ENCODE measurements at regions not wholly inside any gene's neighbourhood (a gene's known extent, or its start where the extent isn't known, plus 50 kb on each side); places are given as distances from the start of the nearest gene placed in this dataset.

DNA sequence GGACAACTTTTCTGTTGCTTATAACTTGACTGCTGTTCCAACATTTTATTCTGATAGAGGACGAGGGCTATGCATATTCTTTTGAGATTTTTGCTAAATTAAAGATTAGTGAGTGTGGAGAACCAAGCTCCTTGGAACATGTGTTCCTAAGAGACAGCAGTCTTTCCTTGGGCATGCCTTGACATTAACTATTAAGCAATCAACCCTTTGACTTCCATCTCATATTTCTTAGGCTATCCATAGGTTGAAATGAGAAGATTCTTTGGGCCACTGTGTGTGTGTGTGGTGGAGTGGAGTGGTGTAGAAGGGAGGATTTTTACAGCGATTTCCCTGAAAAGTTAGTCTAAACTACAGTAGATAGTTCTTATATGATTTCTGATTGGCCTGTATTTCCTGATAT is 127.4 kb upstream of the POF1B start:
- no CpG with 5 or more reads among the region's 2 CpGs for WGBS (ENCODE audit: insufficient coverage)
- no peaks in the 10 kb centered on the region for H3K4me1 ChIP-seq (ENCODE audit: control insufficient read depth in 1 of 2, insufficient read depth in 2 of 2, low read length in 2 of 2)
- no peaks in the 10 kb centered on the region for H3K9me3 ChIP-seq (replicated peaks in 1 of 2; ENCODE audit: control insufficient read depth in 1 of 2, insufficient read depth in 1 of 2, low read length in 2 of 2)
- H4K20me1 ChIP-seq (ENCODE audit: insufficient read depth, low read length) = no peaks in the 10 kb centered on the region
- H3K4me3 ChIP-seq (replicated peaks in 1 of 3; ENCODE audit: low read depth in 2 of 3, low read length in 3 of 3) = no peak overlapping the region
- Mint-ChIP-seq H3K27me3 (ENCODE audit: low read depth in 3 of 3) (peaks cover 0 to 2% (median 0%) of the 10 kb centered on the region in 3 donors), H3K27ac (no peak overlapping the region), H3K36me3 (no peaks in the 10 kb centered on the region), H3K4me3 (no peak overlapping the region), H3K4me1 (no peaks in the 10 kb centered on the region), H3K9me3 (peaks cover 0 to 2% (median 0%) of the 10 kb centered on the region in 7 donors)
- intact Hi-C loops (cut with micrococcal nuclease) = no loop called here
- H2AFZ ChIP-seq (ENCODE audit: insufficient read depth, low read depth, low read length, poor library complexity, severe bottlenecking) = no peak overlapping the region
- H3K4me2 ChIP-seq (replicated peaks; ENCODE audit: extremely low read depth, low read length, poor library complexity, severe bottlenecking) = no peak overlapping the region
- TF ChIP-seq, protein P1, sequence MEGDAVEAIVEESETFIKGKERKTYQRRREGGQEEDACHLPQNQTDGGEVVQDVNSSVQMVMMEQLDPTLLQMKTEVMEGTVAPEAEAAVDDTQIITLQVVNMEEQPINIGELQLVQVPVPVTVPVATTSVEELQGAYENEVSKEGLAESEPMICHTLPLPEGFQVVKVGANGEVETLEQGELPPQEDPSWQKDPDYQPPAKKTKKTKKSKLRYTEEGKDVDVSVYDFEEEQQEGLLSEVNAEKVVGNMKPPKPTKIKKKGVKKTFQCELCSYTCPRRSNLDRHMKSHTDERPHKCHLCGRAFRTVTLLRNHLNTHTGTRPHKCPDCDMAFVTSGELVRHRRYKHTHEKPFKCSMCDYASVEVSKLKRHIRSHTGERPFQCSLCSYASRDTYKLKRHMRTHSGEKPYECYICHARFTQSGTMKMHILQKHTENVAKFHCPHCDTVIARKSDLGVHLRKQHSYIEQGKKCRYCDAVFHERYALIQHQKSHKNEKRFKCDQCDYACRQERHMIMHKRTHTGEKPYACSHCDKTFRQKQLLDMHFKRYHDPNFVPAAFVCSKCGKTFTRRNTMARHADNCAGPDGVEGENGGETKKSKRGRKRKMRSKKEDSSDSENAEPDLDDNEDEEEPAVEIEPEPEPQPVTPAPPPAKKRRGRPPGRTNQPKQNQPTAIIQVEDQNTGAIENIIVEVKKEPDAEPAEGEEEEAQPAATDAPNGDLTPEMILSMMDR (IDR thresholded peaks at IDR 0.05) = no peak
- DNase-seq = no peak
- no peak overlapping the region for H3K9ac ChIP-seq (ENCODE audit: insufficient read depth, low read length, poor library complexity, severe bottlenecking)
- H3K27ac ChIP-seq (ENCODE audit: low read depth in 1 of 2, low read length in 2 of 2) = no peak overlapping the region
- no peaks in the 10 kb centered on the region for H3K79me2 ChIP-seq (ENCODE audit: insufficient read depth, low read length)
- no peaks in the 10 kb centered on the region for H3K36me3 ChIP-seq (replicated peaks in 1 of 2; ENCODE audit: control insufficient read depth in 1 of 2, insufficient read depth in 2 of 2, low read length in 2 of 2)
- no peaks in the 10 kb centered on the region for H3K27me3 ChIP-seq (ENCODE audit: control insufficient read depth in 2 of 2, insufficient read depth in 2 of 2, low read length in 2 of 2)

DNA sequence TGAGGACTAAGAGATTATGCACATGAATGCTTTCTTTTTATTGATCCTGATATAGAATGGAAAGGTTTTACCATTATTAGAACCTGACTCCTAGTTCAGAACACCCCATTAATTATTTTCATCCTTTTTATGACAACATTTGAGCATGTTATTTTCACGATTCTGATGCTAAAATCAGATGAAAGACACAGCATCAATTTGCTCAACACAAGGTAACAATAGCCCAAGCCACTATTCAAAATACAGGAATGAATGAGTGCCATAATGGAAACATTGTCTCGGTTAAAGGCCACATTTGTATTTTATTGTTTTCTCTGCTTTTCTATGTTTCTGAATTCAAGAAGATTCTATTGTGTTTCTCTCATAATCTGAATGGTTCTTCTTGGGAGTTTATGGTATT is 126.3 kb upstream of the POF1B start:
- H3K27ac ChIP-seq (ENCODE audit: low read depth in 1 of 2, low read length in 2 of 2) = no peak overlapping the region
- WGBS (ENCODE audit: insufficient coverage) = no CpG with 5 or more reads among the region's 2 CpGs
- H3K4me2 ChIP-seq (replicated peaks; ENCODE audit: extremely low read depth, low read length, poor library complexity, severe bottlenecking) = no peak overlapping the region
- H3K79me2 ChIP-seq (ENCODE audit: insufficient read depth, low read length) = no peaks in the 10 kb centered on the region
- peaks cover 0 to 2% (median 0%) of the 10 kb centered on the region in 7 donors for H3K9me3 Mint-ChIP-seq
- no peak overlapping the region for H3K4me3 ChIP-seq (replicated peaks in 1 of 3; ENCODE audit: low read depth in 2 of 3, low read length in 3 of 3)
- H3K27me3 ChIP-seq (ENCODE audit: control insufficient read depth in 2 of 2, insufficient read depth in 2 of 2, low read length in 2 of 2) = no peaks in the 10 kb centered on the region
- H3K4me1 Mint-ChIP-seq = no peaks in the 10 kb centered on the region
- no peaks in the 10 kb centered on the region for H3K9me3 ChIP-seq (replicated peaks in 1 of 2; ENCODE audit: control insufficient read depth in 1 of 2, insufficient read depth in 1 of 2, low read length in 2 of 2)
- no peak for DNase-seq
- no peak overlapping the region for H3K27ac Mint-ChIP-seq
- no peak overlapping the region for H2AFZ ChIP-seq (ENCODE audit: insufficient read depth, low read depth, low read length, poor library complexity, severe bottlenecking)
- H3K27me3 Mint-ChIP-seq (ENCODE audit: low read depth in 3 of 3) = peaks cover 0 to 2% (median 0%) of the 10 kb centered on the region in 3 donors
- H3K9ac ChIP-seq (ENCODE audit: insufficient read depth, low read length, poor library complexity, severe bottlenecking) = no peak overlapping the region
- no peaks in the 10 kb centered on the region for H3K4me1 ChIP-seq (ENCODE audit: control insufficient read depth in 1 of 2, insufficient read depth in 2 of 2, low read length in 2 of 2)
- H4K20me1 ChIP-seq (ENCODE audit: insufficient read depth, low read length) = no peaks in the 10 kb centered on the region
- TF ChIP-seq, protein P1 (IDR thresholded peaks at IDR 0.05) = no peak
- no peaks in the 10 kb centered on the region for H3K36me3 Mint-ChIP-seq
- H3K36me3 ChIP-seq (replicated peaks in 1 of 2; ENCODE audit: control insufficient read depth in 1 of 2, insufficient read depth in 2 of 2, low read length in 2 of 2) = no peaks in the 10 kb centered on the region
- intact Hi-C loops (cut with micrococcal nuclease) = no loop called here
- no peak overlapping the region for H3K4me3 Mint-ChIP-seq
